Activated T-helper 1 cell treated with anti-CD3 and anti-CD28 coated beads, Interleukin-12 subunit alpha, Interleukin-12 subunit beta, Interleukin-2, Interleukin-4 antibody, amounts not matched to agents 30 ng/mL and 10 ng/mL and 1 ng/mL, durations not matched to agents 14 hours and 24 hours and 36 hours (primary cell): ENCODE measurements at regions not wholly inside any gene's neighbourhood (a gene's known extent, or its start where the extent isn't known, plus 50 kb on each side); places are given as distances from the start of the nearest gene placed in this dataset.

Experiments
- DNase-seq: peaks from one replicate; pipeline ENCODE4 v3.0.0; 2021; ENCODE audit warnings: low spot score
- H3K27ac Mint-ChIP-seq: one replicate; pipeline ENCODE4 v1.8.0; 2021; ENCODE audit warnings: mild to moderate bottlenecking, mixed read lengths
- H3K27me3 Mint-ChIP-seq: one replicate; pipeline ENCODE4 v1.8.0; 2022; ENCODE audit warnings: mild to moderate bottlenecking, moderate library complexity, mixed read lengths; ENCODE audit not compliant: insufficient read depth
- H3K36me3 Mint-ChIP-seq: one replicate; pipeline ENCODE4 v1.8.0; 2021; ENCODE audit warnings: low read depth, mixed read lengths
- H3K4me1 Mint-ChIP-seq: one replicate; pipeline ENCODE4 v1.8.0; 2021; ENCODE audit warnings: low read depth, mixed read lengths
- H3K4me3 Mint-ChIP-seq: one replicate; pipeline ENCODE4 v1.8.0; 2021; ENCODE audit warnings: mild to moderate bottlenecking, moderate library complexity, mixed read lengths
- H3K9me3 Mint-ChIP-seq: one replicate; pipeline ENCODE4 v1.8.0; 2021; ENCODE audit warnings: mixed read lengths
- intact Hi-C: fragments of 100-400 bp; cut with micrococcal nuclease; formaldehyde crosslinking; loops from one replicate; pipeline ENCODE4 v1.15.1; 2024

DNA sequence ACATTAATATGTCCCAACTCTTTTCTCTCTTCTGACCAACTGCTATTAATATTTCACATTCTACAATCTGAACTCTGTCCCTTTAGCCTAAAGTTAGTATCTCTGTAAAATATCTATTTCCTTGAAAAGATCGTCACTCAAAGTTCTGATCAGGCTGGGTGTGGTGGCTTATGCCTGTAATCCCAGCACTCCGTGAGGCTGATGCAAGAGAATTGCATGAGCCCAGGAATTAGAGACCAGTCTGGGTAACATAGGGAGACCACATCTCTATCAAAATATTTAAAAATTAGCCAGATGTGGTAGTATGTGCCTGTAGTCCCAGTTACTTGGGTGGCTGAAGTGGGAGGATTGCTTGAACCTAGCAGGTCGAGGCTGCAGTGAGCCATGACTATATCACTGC lies 695.6 kb downstream of the MCTP2 start:
- Mint-ChIP-seq H3K27me3 (no peaks in the 10 kb centered on the region), H3K4me1 (no peaks in the 10 kb centered on the region), H3K36me3 (no peaks in the 10 kb centered on the region), H3K27ac (no peak overlapping the region), H3K4me3 (no peak overlapping the region), H3K9me3 (no peaks in the 10 kb centered on the region)
- DNase-seq = no peak
- intact Hi-C loops = no loop called here

DNA sequence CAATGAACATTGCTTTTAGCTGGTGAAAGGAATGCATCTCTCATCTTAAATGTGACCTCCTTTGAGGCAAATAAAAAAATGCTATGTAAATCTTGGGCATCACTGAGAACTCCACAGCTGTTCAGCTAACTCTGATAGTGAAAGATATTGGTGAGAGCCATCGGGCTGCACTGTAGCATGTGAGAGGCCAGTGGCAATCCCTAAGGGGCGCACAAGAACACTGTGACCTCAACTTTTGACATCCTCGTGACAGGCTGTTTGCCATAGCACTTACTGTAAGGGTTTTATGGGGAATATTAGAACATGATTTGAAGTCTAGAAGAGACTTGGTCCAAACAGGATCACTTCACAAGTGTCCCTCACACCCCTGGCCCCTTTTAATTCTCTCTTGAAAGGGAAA lies 697.9 kb downstream of the MCTP2 start:
- Mint-ChIP-seq H3K4me1 (no peaks in the 10 kb centered on the region), H3K9me3 (no peaks in the 10 kb centered on the region), H3K36me3 (no peaks in the 10 kb centered on the region), H3K27me3 (no peaks in the 10 kb centered on the region), H3K27ac (no peak overlapping the region), H3K4me3 (no peak overlapping the region)
- intact Hi-C loops = no loop called here
- no peak for DNase-seq

DNA sequence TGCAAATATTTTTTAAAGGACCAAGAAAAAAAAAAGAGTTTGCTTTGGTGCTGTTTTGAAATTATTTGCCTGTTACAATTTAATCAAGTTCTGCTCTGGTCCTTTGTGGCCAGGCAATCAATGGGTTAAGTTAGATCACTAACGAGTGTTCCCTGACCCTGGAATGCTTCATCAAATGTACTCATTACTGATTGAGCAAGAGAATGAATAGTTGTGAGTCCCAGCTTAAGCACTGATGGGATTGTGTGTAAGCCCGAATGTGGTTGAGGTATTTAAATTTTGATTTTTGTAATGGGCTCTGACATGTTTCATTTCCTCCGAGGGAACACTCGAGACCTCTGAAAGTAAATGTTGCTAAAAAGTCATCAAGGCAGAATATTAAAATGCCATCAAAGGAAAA lies 699.1 kb downstream of the MCTP2 start:
- intact Hi-C loops = no loop called here
- Mint-ChIP-seq H3K27ac (no peak overlapping the region), H3K4me3 (no peak overlapping the region), H3K4me1 (no peaks in the 10 kb centered on the region), H3K9me3 (no peaks in the 10 kb centered on the region), H3K27me3 (no peaks in the 10 kb centered on the region), H3K36me3 (no peaks in the 10 kb centered on the region)
- DNase-seq = no peak

DNA sequence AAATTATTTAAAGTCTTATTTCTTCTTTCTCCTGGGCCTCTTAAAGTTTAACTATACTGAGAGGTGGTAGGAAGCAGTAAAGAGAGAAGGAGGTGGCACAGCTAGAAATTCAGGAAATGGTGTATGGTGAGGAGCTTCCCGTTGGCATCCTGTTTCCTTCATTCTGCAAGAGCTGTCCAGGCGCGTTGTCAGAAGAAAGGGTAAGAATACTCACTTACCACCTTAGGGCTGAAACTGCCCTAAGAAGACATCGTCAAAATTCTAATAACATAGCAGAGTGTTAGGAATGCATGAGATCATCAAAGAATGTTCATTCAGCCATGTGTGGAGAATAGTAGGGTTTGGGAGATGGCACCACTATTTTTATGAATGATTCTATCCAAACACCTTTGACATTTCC lies 699.6 kb downstream of the MCTP2 start:
- Mint-ChIP-seq H3K27ac (no peak overlapping the region), H3K9me3 (no peaks in the 10 kb centered on the region), H3K4me3 (no peak overlapping the region), H3K36me3 (no peaks in the 10 kb centered on the region), H3K4me1 (no peaks in the 10 kb centered on the region), H3K27me3 (no peaks in the 10 kb centered on the region)
- no peak for DNase-seq
- intact Hi-C loops = no loop called here

DNA sequence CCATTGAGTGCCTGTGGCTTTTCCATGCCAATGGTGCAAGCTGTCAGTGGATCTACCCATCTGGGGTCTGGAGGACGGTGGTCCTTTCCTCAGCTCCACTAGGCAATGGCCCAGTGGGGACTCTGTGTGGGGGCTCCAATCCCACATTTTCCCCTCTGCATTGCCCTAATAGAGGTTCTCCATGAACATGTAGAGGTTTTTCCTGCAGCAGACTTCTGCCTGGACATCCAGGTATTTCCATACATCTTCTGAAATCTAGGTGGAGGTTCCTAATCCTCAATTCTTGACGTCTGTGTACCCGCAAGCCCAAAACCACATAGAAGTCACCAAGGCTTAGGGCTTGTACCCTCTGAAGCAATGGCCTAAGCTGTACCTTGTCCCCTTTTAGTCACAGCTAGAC lies 703.1 kb downstream of the MCTP2 start:
- no peaks in the 10 kb centered on the region for H3K27me3 Mint-ChIP-seq
- DNase-seq = no peak
- no peaks in the 10 kb centered on the region for H3K36me3 Mint-ChIP-seq
- no peak overlapping the region for H3K4me3 Mint-ChIP-seq
- no peak overlapping the region for H3K27ac Mint-ChIP-seq
- H3K4me1 Mint-ChIP-seq = no peaks in the 10 kb centered on the region
- H3K9me3 Mint-ChIP-seq = no peaks in the 10 kb centered on the region
- intact Hi-C loops = no loop called here

DNA sequence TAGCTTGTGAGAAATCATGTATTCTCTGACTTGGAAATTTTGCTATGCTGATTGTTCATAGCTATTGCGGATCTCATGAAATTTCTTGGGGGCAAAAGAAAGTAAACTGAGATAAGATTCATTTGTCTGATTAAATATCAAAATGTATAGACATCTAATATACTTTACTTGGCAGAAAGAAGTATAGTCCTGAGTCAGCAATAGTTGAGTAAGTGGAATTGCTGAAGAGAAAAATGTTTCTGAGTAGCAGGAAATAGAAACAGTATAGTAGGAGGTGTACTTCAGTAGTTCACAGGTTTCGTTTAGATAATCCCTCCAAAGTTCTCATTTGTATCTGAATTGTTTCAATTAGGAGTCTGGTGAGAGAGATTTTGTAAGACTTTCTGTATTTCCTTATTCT lies 705.9 kb downstream of the MCTP2 start:
- no peak overlapping the region for H3K27ac Mint-ChIP-seq
- DNase-seq = no peak
- no peak overlapping the region for H3K4me3 Mint-ChIP-seq
- no peaks in the 10 kb centered on the region for H3K36me3 Mint-ChIP-seq
- H3K9me3 Mint-ChIP-seq = no peaks in the 10 kb centered on the region
- intact Hi-C loops = no loop called here
- no peaks in the 10 kb centered on the region for H3K27me3 Mint-ChIP-seq
- H3K4me1 Mint-ChIP-seq = no peaks in the 10 kb centered on the region

DNA sequence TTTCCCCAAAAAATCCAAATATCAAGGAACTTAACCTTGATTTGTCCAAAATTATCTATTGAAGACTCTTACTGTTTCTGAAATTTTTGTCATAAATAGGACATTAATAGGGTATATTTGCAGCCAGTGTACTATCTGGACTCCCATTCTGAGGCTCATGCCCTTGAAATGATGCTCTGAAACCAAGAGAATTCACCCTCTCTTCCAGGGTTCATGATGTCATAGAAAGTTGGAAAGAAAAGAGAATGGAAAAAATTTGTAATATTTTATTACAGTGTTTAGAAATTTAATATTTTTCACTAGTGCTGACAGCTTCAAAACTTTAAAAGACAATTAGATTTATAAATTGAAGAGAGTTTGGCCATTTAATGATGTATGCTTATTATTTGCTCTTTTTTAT lies 712.5 kb downstream of the MCTP2 start:
- intact Hi-C loops = no loop called here
- Mint-ChIP-seq H3K27me3 (no peaks in the 10 kb centered on the region), H3K27ac (no peak overlapping the region)

DNA sequence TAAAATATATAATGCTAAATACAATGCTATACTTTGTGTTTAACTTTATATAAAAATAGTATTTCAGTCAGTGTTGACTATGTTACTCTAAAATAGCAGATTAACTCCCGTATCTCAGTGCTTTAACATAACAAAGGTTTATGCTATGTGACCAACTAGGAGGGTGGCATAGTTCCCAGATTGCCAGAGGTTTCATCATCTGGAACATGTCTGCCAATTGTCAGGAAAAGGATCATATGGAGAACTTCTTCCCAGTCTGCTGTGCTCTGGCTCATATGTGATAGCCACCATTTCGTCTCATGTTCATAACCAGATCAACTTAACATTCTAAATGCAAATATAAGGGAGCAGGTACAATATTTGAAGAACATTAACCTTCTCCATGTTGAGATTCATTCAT lies 720.2 kb downstream of the MCTP2 start:
- intact Hi-C loops = no loop called here
- no peak overlapping the region for H3K27ac Mint-ChIP-seq
- H3K9me3 Mint-ChIP-seq = peaks cover 8% of the 10 kb centered on the region

More for the DNA sequence above, 712.5 kb downstream of the MCTP2 start:
- Mint-ChIP-seq H3K36me3 (no peaks in the 10 kb centered on the region), H3K4me1 (no peaks in the 10 kb centered on the region), H3K9me3 (no peaks in the 10 kb centered on the region), H3K4me3 (no peak overlapping the region)
- no peak for DNase-seq

DNA sequence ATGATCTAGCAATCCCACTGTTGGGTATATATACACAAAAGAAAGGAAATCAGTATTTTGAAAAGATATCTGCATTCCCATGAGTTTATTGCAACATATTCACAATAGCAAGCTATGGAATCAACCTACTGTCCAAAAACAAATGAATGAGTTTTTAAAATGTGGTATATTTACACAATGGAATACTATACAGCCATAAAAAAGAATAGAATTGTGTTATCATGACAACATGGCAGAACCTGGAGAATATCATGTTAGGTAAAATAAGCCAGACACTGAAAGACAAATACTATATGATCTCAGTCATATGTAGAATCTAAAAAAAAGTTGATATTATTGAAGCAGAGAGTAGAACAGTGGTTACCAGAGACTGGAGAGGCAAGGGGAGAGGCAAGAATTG lies 732.6 kb downstream of the MCTP2 start:
- Mint-ChIP-seq H3K27ac (no peak overlapping the region), H3K36me3 (no peaks in the 10 kb centered on the region), H3K27me3 (no peaks in the 10 kb centered on the region), H3K4me3 (no peak overlapping the region), H3K4me1 (no peaks in the 10 kb centered on the region), H3K9me3 (peaks cover 2% of the 10 kb centered on the region)
- intact Hi-C loops = no loop called here
- no peak for DNase-seq

More for the DNA sequence above, 720.2 kb downstream of the MCTP2 start:
- Mint-ChIP-seq H3K36me3 (no peaks in the 10 kb centered on the region), H3K4me1 (no peaks in the 10 kb centered on the region), H3K4me3 (no peak overlapping the region), H3K27me3 (peaks cover 2% of the 10 kb centered on the region)
- no peak for DNase-seq

DNA sequence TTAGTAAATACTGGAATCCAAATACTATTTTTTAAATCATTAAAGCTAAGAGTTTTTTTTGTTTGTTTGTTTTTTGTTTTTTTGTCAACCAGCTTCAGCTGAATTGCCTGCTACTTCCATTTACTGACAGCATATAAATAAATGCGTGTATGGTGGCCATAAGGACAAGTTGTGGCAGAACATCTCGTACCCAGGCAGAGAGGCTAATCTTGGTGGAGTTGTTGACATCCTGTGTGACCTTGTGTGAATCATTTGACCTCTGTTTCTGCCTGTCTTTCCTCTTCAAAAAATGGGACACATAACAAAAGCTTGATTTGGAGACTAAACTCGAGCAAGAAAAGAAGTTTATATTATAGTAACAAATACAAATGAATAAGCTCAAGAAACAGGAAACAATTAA lies 734.2 kb downstream of the MCTP2 start:
- H3K4me1 Mint-ChIP-seq = no peaks in the 10 kb centered on the region
- no peak overlapping the region for H3K4me3 Mint-ChIP-seq
- no peak overlapping the region for H3K27ac Mint-ChIP-seq
- no peaks in the 10 kb centered on the region for H3K27me3 Mint-ChIP-seq
- no peaks in the 10 kb centered on the region for H3K36me3 Mint-ChIP-seq
- no peak for DNase-seq
- intact Hi-C loops = no loop called here
- H3K9me3 Mint-ChIP-seq = no peaks in the 10 kb centered on the region

DNA sequence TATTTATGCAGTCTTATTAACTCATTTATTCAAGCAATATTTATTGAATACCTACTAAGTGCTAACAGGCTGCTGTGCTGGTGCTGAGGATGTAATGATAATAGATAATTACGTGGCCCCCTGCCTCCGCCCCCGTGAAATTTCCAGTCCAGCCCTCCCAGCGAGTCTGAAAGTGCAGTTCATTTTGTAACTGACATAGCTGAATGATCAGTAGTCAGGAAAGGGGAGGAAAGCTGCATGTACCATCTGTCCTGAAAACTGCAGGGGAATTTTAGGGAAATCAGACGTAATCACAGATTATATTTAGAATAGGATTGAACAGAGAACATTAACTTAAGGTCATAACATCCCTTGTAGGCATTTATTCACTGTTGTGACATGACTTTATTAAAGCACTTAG lies 736.8 kb downstream of the MCTP2 start:
- no peak overlapping the region for H3K4me3 Mint-ChIP-seq
- intact Hi-C loops = no loop called here
- no peaks in the 10 kb centered on the region for H3K27me3 Mint-ChIP-seq
- no peaks in the 10 kb centered on the region for H3K9me3 Mint-ChIP-seq
- DNase-seq = no peak
- H3K4me1 Mint-ChIP-seq = no peaks in the 10 kb centered on the region
- no peaks in the 10 kb centered on the region for H3K36me3 Mint-ChIP-seq
- H3K27ac Mint-ChIP-seq = no peak overlapping the region

DNA sequence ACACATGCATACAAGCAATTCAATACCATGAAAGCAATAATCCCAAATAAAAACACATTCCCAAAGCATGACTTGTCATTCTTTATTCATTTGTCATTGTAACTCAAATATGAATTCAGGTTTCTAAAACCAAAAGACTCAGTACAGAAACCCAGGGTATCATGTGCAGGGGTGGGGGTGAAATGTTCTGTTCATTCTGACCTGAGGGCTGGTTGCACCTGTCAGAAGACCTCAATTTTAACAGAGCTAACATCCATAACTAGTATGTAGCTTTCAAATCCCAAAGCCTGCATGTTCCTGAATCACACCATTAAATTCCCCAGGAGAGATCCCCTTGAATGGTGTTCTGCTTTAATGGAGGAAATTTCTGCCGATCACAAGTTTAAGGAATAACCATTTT lies 738.7 kb downstream of the MCTP2 start:
- no peaks in the 10 kb centered on the region for H3K36me3 Mint-ChIP-seq
- no peak overlapping the region for H3K4me3 Mint-ChIP-seq
- H3K27me3 Mint-ChIP-seq = no peaks in the 10 kb centered on the region
- DNase-seq = no peak
- no peak overlapping the region for H3K27ac Mint-ChIP-seq
- H3K4me1 Mint-ChIP-seq = no peaks in the 10 kb centered on the region
- intact Hi-C loops = no loop called here
- H3K9me3 Mint-ChIP-seq = no peaks in the 10 kb centered on the region

DNA sequence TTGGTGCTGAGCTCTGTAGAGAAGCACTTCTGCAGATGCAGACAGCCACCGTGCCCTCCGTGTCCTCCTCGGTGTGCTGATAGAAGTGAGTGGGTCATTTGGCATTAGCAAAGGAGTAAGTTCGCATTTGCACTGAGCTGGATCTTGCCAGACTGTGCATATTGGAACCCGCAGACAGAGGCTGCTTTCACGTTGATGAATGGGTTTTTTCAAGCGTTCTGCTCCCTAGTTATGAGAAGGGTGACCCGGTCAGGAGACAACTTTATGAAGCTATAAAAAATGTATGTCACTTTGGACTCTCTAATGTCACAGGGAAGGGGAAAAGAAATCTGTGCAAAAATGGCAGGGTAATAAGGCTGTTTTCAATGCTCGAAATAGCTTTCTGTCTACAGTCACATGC lies 739.4 kb downstream of the MCTP2 start:
- H3K4me1 Mint-ChIP-seq = no peaks in the 10 kb centered on the region
- no peak for DNase-seq
- no peaks in the 10 kb centered on the region for H3K36me3 Mint-ChIP-seq
- no peaks in the 10 kb centered on the region for H3K9me3 Mint-ChIP-seq
- no peak overlapping the region for H3K4me3 Mint-ChIP-seq
- no peak overlapping the region for H3K27ac Mint-ChIP-seq
- intact Hi-C loops = no loop called here
- H3K27me3 Mint-ChIP-seq = no peaks in the 10 kb centered on the region

DNA sequence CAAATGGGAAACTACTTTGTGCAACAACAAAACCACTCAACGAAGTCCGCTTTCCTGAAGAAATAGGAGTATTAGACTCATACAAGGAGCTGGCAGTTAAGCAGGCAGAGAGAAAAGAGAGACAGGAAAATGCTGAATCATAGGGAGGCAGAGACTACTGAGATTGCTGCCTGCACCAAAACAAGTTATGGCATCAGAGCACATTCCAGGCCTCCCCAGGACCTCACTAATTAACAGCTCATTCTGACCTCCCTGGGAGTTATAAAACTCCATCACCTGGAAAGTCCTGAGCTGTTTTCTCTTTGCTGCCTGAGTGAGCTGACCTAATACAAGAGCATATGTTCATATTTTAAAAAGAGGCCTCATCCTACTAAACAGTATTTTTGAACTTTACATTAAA lies 741.0 kb downstream of the MCTP2 start:
- no peak overlapping the region for H3K4me3 Mint-ChIP-seq
- no peaks in the 10 kb centered on the region for H3K4me1 Mint-ChIP-seq
- H3K27ac Mint-ChIP-seq = no peak overlapping the region
- no peaks in the 10 kb centered on the region for H3K27me3 Mint-ChIP-seq
- intact Hi-C loops = no loop called here
- H3K9me3 Mint-ChIP-seq = no peaks in the 10 kb centered on the region
- no peak for DNase-seq
- no peaks in the 10 kb centered on the region for H3K36me3 Mint-ChIP-seq
